ENCODE measurements at regions not wholly inside any gene's neighbourhood (a gene's known extent, or its start where the extent isn't known, plus 50 kb on each side); places are given as distances from the start of the nearest gene placed in this dataset.

DNA sequence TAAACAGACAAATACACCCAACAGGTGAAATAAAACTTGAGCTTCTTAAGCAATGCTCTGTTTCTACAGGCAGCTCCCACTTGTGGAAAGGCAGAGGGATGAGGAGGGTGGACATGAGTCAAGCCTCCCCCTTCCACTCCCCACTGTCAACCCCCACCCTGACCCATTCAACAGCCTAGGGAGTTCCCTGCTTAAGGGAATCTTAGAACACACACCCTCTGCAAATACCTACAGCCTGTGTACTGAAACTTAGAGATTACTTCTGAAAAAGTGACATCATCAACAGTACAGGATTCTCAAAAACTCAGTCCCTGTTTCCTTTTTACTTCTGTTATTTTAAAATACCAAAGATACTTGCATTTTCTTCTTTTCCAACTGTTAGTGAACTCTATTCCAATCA, 345.4 kb downstream of the SOX9 start:
- no peak for TF ChIP-seq POLR2A (IDR thresholded peaks at IDR 0.05)
- TF ChIP-seq, protein P1, sequence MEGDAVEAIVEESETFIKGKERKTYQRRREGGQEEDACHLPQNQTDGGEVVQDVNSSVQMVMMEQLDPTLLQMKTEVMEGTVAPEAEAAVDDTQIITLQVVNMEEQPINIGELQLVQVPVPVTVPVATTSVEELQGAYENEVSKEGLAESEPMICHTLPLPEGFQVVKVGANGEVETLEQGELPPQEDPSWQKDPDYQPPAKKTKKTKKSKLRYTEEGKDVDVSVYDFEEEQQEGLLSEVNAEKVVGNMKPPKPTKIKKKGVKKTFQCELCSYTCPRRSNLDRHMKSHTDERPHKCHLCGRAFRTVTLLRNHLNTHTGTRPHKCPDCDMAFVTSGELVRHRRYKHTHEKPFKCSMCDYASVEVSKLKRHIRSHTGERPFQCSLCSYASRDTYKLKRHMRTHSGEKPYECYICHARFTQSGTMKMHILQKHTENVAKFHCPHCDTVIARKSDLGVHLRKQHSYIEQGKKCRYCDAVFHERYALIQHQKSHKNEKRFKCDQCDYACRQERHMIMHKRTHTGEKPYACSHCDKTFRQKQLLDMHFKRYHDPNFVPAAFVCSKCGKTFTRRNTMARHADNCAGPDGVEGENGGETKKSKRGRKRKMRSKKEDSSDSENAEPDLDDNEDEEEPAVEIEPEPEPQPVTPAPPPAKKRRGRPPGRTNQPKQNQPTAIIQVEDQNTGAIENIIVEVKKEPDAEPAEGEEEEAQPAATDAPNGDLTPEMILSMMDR (IDR thresholded peaks at IDR 0.05): no peak
